ENCODE measurements at regions not wholly inside any gene's neighbourhood (a gene's known extent, or its start where the extent isn't known, plus 50 kb on each side); places are given as distances from the start of the nearest gene placed in this dataset.

GRCh38 chr20:7776148-7776547, 164.1 kb downstream of the HAO1 start:
- H3K4me1 Mint-ChIP-seq: no peaks in the 10 kb centered on the region
- no peaks in the 10 kb centered on the region for H3K27me3 Mint-ChIP-seq
- no peak for TF ChIP-seq CTCF (IDR thresholded peaks at IDR 0.05)
- no peak for TF ChIP-seq EZH2 (IDR thresholded peaks at IDR 0.05; ENCODE audit: borderline replicate concordance, insufficient read depth, low read depth, low read length, poor library complexity, severe bottlenecking)
- DNase-seq: no peak
- Histone ChIP-seq H3K9me3 (ENCODE audit: control extremely low read depth in 1 of 3, control insufficient read depth in 2 of 3, insufficient read depth in 1 of 3, low read length in 2 of 3) (peaks cover 0 to 7% (median 0%) of the 10 kb centered on the region in 3 donors), H3K9ac (ENCODE audit: low read length) (no peak overlapping the region), H2AFZ (ENCODE audit: insufficient read depth, low read depth, low read length, poor library complexity, severe bottlenecking) (no peak overlapping the region), H3K27ac (ENCODE audit: low read length in 2 of 2) (no peak overlapping the region), H3K4me2 (replicated peaks; ENCODE audit: low read depth, low read length, poor library complexity, severe bottlenecking) (no peak overlapping the region), H3K36me3 (replicated peaks in 1 of 2; ENCODE audit: control extremely low read depth in 1 of 2, control insufficient read depth in 1 of 2, extremely low read depth in 1 of 2, insufficient read depth in 2 of 2, low read length in 1 of 2) (no peaks in the 10 kb centered on the region), H3K4me1 (ENCODE audit: control insufficient read depth in 2 of 2, insufficient read depth in 2 of 2, low read length in 2 of 2) (no peaks in the 10 kb centered on the region), H3K27me3 (replicated peaks in 1 of 4; ENCODE audit: control extremely low read depth in 1 of 4, control insufficient read depth in 3 of 4, insufficient read depth in 4 of 4, low read length in 3 of 4) (no peaks in the 10 kb centered on the region), H3K79me2 (ENCODE audit: control insufficient read depth, insufficient read depth, low read length) (no peaks in the 10 kb centered on the region), H4K20me1 (ENCODE audit: control insufficient read depth, insufficient read depth, low read length, poor library complexity, severe bottlenecking) (no peaks in the 10 kb centered on the region), H3K4me3 (ENCODE audit: control extremely low read depth in 1 of 5, extremely low read depth in 1 of 5, insufficient read depth in 1 of 5, low read depth in 2 of 5, low read length in 4 of 5) (no peak overlapping the region)
- no peak overlapping the region for H3K4me3 Mint-ChIP-seq
- ChIA-PET CTCF (no interaction called here), POLR2A (no interaction called here)
- intact Hi-C loops (cut with micrococcal nuclease): no loop called here
- 83% methylated on average over 1 of the region's 2 CpGs for WGBS (ENCODE audit: insufficient coverage)
- H3K27ac Mint-ChIP-seq: no peak overlapping the region
- peaks cover 2% of the 10 kb centered on the region for H3K9me3 Mint-ChIP-seq (ENCODE audit: insufficient read depth)
- no peak for ATAC-seq (ENCODE audit: low read depth)

GRCh38 chr20:7790189-7790588, 150.1 kb downstream of the HAO1 start:
- no peak for ATAC-seq (ENCODE audit: low read depth)
- no CpG with 5 or more reads among the region's 2 CpGs for whole genome bisulfite sequencing (ENCODE audit: insufficient coverage)
- TF ChIP-seq CTCF (IDR thresholded peaks at IDR 0.05) (no peak), EZH2 (IDR thresholded peaks at IDR 0.05; ENCODE audit: borderline replicate concordance, insufficient read depth, low read depth, low read length, poor library complexity, severe bottlenecking) (no peak)

More at GRCh38 chr20:7790189-7790588, 150.1 kb downstream of the HAO1 start:
- no peak overlapping the region for H3K4me3 ChIP-seq (ENCODE audit: control extremely low read depth in 1 of 5, extremely low read depth in 1 of 5, insufficient read depth in 1 of 5, low read depth in 2 of 5, low read length in 4 of 5)
- DNase-seq: no peak
- no peaks in the 10 kb centered on the region for H3K9me3 ChIP-seq (ENCODE audit: control extremely low read depth in 1 of 3, control insufficient read depth in 2 of 3, insufficient read depth in 1 of 3, low read length in 2 of 3)
- no peak overlapping the region for H3K27ac Mint-ChIP-seq
- H3K9ac ChIP-seq (ENCODE audit: low read length): no peak overlapping the region
- no peaks in the 10 kb centered on the region for H3K4me1 Mint-ChIP-seq
- no peak overlapping the region for H3K4me3 Mint-ChIP-seq
- H3K27me3 Mint-ChIP-seq: no peaks in the 10 kb centered on the region
- POLR2A ChIA-PET: no interaction called here
- no peak overlapping the region for H3K4me2 ChIP-seq (replicated peaks; ENCODE audit: low read depth, low read length, poor library complexity, severe bottlenecking)
- H3K27me3 ChIP-seq (replicated peaks in 1 of 4; ENCODE audit: control extremely low read depth in 1 of 4, control insufficient read depth in 3 of 4, insufficient read depth in 4 of 4, low read length in 3 of 4): no peaks in the 10 kb centered on the region
- CTCF ChIA-PET: no interaction called here
- no peak overlapping the region for H3K27ac ChIP-seq (ENCODE audit: low read length in 2 of 2)
- intact Hi-C loops (cut with micrococcal nuclease): no loop called here
- no peaks in the 10 kb centered on the region for H3K36me3 ChIP-seq (replicated peaks in 1 of 2; ENCODE audit: control extremely low read depth in 1 of 2, control insufficient read depth in 1 of 2, extremely low read depth in 1 of 2, insufficient read depth in 2 of 2, low read length in 1 of 2)
- no peaks in the 10 kb centered on the region for H4K20me1 ChIP-seq (ENCODE audit: control insufficient read depth, insufficient read depth, low read length, poor library complexity, severe bottlenecking)
- H2AFZ ChIP-seq (ENCODE audit: insufficient read depth, low read depth, low read length, poor library complexity, severe bottlenecking): no peak overlapping the region
- H3K9me3 Mint-ChIP-seq (ENCODE audit: insufficient read depth): no peaks in the 10 kb centered on the region
- no peaks in the 10 kb centered on the region for H3K79me2 ChIP-seq (ENCODE audit: control insufficient read depth, insufficient read depth, low read length)
- no peaks in the 10 kb centered on the region for H3K4me1 ChIP-seq (ENCODE audit: control insufficient read depth in 2 of 2, insufficient read depth in 2 of 2, low read length in 2 of 2)

Data from B cell (primary cell).